Ramos (cell line): ENCODE measurements at regions not wholly inside any gene's neighbourhood (a gene's known extent, or its start where the extent isn't known, plus 50 kb on each side); places are given as distances from the start of the nearest gene placed in this dataset.
"Not testable (repeated sequence)": the region's sequence is repeated elsewhere in the genome, so short reads cannot be mapped to it uniquely, and the experiment has no call there.

Source experiments
- in situ Hi-C: fragments of 300-500 bp; cut with MboI; formaldehyde crosslinking; loops from one replicate; pipeline ENCODE4 v1.14.3; 2022; ENCODE audit warnings: low sequenced_read_pairs; ENCODE audit not compliant: unreplicated experiment

- in situ Hi-C loops: no loop called here
Observed at GRCh38 chr1:193457676-193458075, 271.3 kb upstream of the B3GALT2 start.

GRCh38 chr1:193456811-193457280 lies 270.4 kb upstream of the B3GALT2 start:
- in situ Hi-C loops: no loop called here

DNA sequence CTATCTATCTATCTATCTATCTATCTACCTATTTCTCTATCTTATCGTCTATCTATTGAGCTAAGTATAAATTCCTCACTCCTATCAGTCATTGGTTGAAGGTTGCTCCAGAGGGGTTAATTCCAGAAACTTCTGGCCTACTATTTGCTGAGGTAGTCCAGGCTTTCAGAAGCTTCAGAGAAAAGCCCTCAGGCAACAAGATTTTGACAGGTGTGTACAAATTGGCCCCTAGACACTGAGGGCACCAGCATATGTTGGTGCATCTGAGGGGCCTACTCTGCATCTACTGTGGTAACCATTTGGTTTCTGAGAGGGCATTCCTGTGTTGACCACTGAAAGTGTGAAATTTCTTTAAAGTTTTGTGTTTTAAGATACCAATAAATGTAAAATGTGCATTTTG lies 265.2 kb upstream of the B3GALT2 start:
- in situ Hi-C loops: no loop called here

DNA sequence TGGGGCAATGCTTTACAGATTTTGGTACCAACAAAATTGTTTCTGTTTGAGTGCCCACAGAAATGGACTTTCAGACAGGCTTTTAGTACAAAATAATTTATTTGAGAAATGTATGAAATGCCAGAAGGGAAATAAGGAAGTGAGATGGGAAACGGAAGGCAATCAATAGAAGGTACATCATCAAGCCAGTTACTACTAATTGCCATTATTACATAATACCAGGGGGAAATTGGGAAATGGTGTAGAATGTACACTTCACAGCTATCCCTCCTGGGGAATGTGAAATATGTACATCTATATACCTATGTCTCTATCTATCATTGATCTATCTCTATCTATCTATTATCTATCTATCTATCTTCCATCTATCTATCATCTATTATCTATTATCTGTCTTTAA lies 264.6 kb upstream of the B3GALT2 start:
- in situ Hi-C loops: no loop called here

DNA sequence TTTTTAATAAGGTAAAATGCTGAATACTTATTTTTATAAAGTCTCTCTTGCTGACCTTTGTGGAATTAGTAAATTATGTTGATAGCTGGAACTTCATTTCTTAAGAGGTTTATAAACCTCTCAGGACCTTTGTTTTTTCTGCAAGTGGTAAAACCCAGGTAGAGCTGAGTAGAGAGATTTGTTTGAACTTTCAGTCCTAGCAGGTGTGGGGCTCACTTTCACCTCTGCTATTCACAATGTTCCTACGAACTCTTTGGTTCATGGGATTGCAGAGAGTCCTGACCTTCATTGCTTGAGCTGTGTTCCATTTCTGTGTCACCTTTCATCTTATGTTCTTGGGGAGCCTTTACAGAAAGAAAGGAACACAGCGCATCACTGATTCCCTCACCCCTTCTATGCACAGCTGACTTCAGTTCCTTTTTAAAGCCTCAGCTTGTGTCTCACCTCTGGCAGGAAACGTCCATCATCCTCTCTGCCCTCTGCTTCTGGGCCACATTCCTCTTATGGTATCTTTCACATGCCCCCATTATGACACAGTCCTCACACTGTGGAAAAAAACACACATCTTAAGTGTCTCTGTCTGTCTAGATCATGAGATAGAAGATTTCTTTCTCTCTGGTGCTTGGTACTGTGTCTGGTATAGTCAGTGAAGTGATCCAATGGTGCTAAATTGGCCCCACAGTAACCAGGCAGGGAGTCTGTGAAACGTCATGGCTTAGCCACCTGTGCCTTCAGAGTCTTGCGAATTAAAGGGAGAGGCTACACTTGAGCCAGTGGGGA lies 262.5 kb upstream of the B3GALT2 start:
- in situ Hi-C loops: no loop called here

DNA sequence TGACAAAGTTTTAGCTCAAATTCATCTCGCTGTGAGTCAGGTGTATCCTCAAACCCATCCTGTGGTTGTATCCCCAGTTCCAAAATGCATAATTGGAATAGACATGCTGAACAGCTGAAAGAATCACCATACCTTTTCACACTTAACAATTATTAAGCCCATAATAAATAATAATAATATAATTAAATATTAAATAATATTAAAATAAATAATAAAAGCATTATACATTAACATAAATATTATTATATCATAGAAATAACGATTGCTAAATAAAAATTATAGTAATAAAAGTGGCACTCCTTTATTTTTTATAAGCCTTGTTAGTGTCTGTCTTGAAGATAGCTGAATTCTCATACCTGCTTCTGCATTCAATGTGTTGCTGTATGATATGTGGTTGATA lies 257.5 kb upstream of the B3GALT2 start:
- in situ Hi-C loops: no loop called here

DNA sequence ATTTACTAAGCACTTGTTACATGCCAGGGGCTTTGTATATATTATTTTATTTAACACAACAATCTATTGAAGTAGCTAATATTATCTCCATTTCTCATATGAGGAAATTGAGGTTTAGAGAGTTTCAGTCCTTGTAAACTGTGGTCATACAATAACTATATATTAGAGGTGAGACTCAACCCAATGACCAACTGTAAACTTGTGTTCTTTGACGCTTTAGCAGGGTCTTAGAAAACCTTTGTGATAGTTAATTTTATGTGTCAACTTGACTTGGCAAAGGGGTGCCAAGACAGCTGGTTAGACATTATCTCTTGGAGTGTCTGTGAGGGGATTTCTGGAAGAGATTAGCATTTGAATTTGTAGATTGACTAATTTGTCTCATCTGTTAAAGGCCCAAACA lies 252.4 kb upstream of the B3GALT2 start:
- in situ Hi-C loops: no loop called here

GRCh38 chr1:193438312-193438711 lies 251.9 kb upstream of the B3GALT2 start:
- in situ Hi-C loops: no loop called here

DNA sequence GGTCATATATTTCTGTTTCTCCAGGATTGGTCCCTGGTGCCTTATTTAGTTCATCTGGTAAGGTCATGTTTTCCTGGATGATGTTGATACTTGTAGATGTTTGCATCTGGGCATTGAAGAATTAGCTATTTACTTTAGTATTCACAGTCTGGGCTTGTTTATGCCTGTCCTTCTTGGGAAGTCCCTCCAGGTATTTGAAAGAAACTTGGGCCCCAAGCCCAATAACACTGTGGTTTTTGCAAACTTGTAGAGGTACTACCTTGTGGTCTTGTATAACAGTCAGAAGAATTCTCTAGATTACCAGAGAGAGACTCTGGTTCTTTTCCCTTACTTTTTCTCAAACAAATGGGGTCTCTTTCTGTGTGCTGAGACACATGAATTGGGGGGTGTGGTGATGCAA lies 251.4 kb upstream of the B3GALT2 start:
- in situ Hi-C loops: no loop called here

DNA sequence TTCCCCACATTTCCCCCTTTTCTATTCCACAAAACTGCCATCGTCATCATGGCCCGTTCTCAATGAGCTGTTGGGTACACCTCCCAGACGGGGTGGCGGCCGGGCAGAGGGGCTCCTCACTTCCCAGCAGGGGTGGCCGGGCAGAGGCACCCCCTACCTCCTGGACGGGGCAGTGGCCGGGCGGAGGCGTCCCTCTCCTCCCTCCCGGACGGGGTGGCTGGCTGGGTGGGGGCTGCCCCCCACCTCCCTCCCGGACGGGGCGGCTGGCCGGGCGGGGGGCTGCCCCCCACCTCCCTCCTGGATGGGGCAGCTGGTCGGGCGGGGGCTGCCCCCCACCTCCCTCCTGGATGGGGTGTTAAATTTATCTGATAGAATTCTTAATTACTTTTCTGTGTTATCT lies 250.9 kb upstream of the B3GALT2 start:
- in situ Hi-C loops: not testable (repeated sequence)

GRCh38 chr1:193435781-193436180 lies 249.4 kb upstream of the B3GALT2 start:
- in situ Hi-C loops: no loop called here

DNA sequence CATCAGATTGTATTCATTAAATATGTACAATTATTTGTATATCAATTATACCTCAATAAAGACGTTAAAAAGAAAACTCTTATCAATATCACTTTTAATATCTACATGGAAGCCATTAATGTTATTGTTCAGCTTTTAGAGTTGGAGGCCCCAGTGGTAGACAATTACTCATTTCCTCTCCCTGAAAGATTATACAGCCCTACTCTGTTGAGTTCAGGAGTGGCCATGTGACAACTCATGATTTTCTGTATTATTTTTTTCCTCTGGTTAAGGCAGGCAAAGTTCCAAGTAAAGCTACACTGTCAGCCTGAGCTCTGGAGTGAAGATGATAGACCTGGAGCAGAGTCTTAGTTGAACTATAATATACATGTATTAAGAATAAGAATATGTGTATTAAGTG lies 247.9 kb upstream of the B3GALT2 start:
- in situ Hi-C loops: no loop called here

GRCh38 chr1:193433599-193433998 lies 247.2 kb upstream of the B3GALT2 start:
- in situ Hi-C loops: no loop called here

- in situ Hi-C loops: no loop called here
Observed at GRCh38 chr1:193432979-193433587, 246.7 kb upstream of the B3GALT2 start.

DNA sequence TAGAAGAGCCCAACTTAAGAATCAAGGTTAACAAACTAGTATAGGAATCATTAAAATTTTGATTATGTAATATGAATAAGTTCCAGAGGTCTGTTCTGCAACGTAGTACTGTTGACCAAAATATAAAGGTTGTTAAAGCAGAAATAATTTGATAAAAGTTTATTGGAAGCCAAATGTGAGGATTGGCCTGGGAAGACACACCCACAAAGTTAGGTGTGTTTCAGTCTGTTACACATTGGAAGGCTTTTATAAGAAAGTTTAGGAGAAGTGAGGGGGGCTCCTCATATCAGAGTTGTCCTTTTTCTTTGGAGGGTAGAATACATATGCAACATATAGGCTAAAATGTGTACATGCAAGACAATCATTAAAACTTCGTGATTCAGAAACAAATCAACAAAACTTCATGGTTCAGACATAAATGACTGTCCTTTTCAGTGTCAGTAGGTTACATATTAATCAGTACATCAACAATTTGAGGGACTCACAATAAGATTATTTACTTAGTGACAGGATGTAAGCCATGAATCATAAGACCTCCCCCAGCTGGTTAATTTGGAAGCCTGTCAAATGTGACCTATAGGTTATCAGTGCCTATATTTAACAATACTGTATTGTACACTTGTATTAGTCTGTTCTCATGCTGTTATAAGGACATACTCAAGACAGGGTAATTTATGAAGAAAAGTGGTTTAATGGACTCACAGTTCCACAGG lies 245.0 kb upstream of the B3GALT2 start:
- in situ Hi-C loops: no loop called here

DNA sequence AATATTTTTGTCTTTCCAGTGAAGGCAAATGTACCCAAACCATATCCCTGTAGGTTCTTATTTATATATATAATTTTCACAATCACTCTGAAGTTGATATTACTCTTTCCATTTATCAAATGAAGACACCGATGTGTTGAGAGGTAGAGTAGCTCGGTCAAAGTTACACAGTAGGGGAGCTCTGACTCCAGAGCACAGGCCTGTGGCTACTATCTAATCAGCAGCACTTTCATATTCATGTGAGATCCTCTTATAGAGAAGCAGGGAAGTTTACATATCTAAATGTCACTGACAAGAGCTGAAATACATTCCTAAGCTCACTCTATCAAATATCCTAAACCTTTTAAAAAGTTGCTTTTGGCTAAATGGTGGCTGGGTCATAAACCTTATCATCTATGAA lies 241.1 kb upstream of the B3GALT2 start:
- in situ Hi-C loops: no loop called here

DNA sequence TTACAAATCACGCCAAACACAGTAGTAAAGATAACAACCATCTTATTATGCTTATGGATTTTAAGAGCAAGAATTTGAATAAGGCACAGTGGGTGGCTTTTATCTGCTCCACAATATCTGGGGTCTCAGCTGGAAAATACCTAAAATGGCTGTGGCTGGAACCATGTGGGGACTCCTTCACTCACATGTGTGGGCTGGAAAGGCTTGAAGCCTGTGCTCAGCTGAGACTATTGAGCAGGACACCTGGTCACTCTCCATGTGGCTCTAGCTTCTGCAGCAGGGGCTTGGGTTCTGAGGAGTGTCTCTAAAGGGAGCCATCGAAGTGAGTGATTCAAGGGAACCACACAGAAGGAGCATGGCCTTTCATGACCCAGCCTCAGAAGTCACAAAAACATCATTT lies 239.6 kb upstream of the B3GALT2 start:
- in situ Hi-C loops: no loop called here

DNA sequence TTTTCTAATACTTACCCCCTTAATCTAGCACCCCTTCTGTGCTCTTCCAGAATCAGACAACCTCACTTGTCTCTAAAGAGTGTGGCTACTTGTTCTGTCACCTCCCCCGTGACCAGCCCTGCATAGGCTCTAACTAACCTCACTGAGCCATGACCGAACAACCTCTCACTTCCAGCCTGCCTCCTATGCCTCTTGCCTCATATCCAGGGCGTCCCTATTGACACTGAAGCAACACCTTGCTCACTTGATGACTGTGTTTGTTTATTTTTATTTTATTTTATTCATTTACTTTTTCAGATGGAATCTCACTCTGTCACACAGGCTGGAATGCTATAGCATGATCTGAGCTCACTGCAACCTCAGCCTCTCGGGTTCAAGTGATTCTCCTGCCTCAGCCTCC lies 235.1 kb upstream of the B3GALT2 start:
- in situ Hi-C loops: no loop called here

- in situ Hi-C loops: no loop called here
Observed at GRCh38 chr1:193419295-193419694, 232.9 kb upstream of the B3GALT2 start.

- in situ Hi-C loops: no loop called here
Observed at GRCh38 chr1:193418745-193419058, 232.3 kb upstream of the B3GALT2 start.

DNA sequence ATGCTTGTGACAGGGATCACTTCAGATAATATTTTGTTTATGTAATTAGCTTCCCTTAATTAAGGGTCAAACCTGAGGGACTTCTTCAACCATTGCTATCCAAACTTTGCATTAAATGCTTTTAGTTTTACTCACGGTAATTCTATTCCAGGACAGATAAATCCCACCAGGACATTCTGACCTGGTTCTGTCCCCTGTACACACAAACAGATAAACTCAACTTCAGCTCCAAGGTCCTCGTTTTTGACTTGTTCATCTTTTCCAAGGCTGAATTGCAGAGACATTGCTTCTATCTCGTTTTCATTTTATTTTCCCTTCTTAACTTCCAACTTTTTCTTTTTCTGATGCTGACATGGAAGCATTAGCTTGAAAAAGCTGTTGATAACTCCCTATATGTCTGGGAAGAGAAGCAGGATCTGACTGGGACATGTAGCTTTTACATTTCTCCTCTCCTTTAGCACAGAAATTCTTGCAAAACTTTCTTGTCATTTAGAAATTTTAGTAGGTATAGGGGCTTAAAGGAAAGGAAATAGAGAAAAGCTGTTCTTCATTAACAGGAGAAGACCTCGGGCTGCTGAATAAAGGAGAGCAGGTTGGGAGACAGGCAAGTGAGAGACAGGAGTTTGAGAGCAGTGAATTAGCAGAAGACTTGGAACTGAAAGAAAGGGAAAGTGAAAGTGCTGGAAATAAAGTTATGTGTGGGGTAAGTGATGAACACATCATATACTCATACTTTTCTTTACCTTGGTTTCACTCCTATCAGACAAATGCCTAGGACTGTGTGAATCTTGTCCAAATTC lies 231.7 kb upstream of the B3GALT2 start:
- in situ Hi-C loops: no loop called here
